NCI-H1105 (cell line): ENCODE measurements at regions not wholly inside any gene's neighbourhood (a gene's known extent, or its start where the extent isn't known, plus 50 kb on each side); places are given as distances from the start of the nearest gene placed in this dataset.

Source experiments
- DNase-seq: peaks from one replicate; lab custom pipeline; 2025; lab: John Stamatoyannopoulos, UW

DNA sequence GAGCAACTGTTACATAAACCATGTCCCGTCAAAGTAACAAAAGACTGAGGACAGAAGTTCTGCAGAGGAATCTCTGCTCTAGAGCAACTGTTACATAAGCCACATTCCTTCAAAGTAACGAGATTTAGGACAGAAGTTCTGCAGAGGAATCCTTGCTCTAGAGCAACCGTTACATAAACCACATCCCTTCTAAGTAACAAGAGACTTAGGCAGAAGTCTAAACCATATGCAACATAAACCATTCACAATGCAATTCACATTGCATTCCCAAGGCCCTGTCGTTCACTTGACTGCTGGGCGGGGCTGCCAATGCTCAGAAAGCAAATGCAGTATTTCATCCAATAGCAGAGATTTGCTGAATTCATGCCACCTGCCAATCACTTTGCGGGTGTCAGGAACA is 124.4 kb upstream of the PUDP start:
- no peak for DNase-seq

DNA sequence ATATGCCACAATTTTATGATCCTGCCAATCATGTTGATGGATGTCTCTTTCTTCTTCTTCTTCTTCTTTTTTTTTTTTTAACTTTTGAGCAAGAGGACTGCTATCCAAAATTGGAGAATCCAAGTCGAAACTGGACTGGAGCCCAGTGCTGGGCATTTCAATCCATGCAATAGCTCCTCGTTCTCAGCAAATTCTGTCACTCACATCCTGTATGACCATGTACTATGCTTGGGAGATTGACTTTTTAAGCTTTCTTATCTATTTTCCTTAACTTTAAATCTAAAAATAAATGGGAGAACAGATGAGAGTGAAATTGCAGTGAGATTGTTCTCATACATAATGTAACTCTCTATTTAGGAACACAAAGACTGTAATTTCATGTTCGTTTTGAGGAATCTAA is 123.0 kb upstream of the PUDP start:
- DNase-seq, result no peak

DNA sequence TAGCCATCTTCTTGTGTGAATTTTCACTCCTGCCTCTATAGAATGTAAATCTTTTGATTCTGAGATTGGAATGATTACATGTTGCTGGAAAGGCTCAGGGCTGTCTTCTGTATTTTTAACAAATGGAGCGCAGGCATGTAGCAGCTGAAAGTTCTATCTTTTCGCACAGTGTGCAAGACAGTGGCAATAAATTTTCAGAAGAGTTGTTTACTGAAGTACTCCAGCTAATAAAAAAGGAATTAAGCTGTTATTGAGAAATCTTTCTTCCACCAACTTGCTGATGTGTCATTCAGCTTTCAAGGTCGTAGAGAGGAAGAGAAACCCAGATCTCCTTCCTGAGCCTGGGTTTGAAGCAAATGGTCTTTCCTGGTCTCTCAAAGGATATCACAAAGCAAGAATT is 122.0 kb upstream of the PUDP start:
- no peak for DNase-seq

DNA sequence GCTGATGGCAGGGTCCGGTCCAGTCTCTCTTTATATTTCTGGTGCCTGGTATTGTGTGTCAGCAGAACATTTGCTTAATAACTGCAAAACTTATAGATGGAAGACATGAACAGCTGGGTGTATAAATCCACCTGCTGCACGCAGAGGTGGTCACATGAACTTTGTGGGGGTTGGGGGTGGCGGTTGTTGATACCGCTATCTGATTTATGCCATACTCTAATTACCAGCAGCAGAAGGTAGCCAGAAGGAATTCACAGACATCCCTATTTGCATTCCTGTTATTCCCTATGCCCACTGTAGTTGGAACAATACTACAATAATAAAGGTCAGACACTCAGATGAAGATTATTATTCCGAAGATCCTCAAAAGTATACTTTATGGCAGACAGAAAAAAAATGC is 121.6 kb upstream of the PUDP start:
- no peak for DNase-seq

DNA sequence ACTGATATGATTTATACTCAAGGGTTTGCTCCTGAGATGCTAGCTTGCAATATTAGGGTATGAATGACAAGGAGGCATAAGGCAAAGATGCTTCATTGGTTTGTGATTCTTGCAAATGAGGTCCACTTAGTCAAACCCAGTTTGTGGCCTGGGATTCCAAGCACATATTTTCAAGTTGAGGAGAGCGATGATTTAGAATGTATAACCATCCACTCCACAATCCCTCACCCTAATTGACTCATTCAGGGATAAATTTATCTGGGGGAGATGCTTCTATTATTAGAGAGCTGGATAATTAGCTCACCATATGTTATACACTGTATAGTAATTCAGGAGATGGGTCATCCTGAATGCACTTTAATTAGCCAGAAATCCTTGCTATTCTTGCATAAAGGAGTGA is 118.3 kb upstream of the PUDP start:
- DNase-seq, result no peak

DNA sequence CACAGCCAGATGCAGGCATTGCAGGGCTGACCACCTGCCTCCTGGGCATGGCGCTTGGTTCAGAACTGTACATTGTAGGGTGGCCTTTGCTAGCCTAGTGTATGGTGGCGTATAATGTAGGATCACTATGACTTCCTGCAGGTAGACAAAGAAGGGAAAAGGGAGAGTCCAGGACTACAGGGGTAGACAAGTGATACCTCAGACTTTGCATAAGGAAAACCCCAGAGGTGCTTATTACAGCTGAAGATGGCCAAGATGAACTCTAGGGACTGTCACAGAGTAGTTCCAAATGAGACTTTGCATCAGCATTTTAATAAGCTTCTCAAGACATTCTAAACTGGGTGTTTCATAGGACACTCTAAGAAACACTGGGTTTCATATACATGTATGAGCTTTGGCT is 116.4 kb upstream of the PUDP start:
- DNase-seq, result no peak

DNA sequence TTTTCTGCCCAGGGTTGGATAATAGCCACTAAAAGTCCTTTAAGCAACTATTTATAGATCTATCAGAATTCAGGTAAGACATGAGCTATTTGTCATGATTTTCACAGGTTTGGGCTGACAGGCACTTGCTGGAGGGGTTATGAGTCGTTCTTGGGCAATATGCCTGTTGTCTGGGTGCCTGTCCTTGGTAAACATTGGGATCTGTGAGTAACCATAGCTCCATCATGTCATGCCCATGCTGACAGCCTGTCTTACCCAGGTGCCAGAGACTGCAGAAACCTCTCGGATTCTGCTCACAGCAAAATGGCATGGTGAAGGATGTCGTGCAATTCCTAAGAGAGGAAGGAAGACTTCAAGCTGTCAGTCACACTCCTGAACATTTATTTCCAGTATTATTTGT is 116.0 kb upstream of the PUDP start:
- DNase-seq, result no peak

DNA sequence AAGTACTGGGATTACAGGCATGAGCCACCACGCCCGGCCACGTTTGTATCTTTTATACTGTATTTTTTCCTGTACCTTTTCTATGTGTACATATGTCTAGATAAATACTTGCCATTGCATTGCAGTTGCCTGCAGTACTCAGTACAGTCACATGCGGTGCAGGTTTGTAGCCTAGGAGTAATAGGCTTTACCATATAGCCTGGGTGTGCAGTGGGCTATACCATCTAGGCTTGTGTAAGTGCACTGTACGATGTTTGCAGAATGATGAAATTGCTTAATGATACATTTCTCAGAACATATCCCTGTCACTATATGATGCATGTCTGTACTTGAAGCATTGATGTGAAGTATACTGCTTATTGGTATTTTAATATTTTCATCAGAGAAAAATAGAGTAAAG is 115.4 kb upstream of the PUDP start:
- DNase-seq, result no peak

DNA sequence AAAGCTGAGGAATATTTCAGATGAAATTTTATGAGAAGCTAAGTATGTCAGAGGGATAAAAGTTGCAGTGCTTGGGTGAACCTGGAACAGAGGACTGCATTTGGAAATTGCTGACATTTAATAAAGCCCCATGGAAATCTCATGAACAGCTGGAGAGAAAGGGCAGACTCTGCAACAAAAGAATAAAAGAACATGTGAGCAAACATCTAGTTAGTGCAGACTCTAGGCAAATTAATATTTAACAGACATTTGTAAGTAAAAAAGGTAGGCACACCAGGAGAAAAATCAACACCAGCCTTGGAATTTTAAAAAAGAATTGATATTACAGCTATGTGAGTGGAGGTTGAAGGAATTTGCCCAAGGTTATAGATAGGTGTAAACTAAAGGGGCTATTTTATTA is 114.6 kb upstream of the PUDP start:
- no peak for DNase-seq

DNA sequence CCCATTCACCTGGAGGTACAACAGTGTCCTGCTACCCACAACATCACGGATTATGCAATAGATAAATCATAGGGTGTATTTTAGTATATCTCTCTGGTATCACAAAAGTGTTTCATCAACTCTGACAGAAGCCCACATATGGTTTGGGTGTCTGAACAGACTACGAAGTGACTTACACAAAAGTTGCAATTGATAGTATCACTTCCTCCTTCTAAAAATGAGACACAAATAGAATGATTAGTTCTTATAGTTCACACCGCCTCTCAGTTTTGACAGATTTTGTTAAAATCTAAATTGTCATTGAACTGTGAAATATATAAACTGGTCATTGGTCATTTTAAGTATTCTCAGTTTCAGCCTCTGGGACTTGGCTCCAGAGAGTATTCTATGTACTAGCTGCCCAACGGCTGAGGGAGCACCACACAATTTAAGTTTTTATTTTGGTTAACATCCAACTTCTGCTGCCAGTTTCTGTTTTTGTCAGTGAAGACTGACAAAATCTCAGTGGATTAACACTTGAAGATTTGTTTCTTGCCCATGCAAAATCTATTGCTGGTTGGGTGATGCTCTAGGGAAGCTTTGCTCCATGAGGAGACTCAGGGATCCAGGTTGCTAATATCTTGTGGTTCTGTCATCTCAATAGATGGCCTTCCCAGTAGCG is 113.8 kb upstream of the PUDP start:
- DNase-seq, result no peak

DNA sequence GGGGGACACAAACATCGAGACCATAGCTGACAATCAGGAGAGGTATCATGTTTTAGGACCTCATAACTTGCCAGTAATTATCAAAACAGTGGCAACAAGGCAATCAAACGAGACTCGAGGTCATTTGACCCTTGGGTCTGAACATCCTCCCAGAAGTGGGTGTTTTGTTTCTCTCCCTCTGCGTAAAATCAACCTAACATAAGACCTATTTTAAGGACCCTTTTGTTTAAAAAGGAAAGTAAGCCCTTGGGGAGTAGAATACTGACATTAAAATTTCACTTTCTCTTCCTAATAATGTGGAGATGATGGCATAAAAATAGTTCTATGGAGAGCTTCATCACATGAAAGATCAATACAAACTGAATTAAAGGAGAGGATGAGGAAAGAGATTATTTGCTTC is 106.2 kb upstream of the PUDP start:
- no peak for DNase-seq

DNA sequence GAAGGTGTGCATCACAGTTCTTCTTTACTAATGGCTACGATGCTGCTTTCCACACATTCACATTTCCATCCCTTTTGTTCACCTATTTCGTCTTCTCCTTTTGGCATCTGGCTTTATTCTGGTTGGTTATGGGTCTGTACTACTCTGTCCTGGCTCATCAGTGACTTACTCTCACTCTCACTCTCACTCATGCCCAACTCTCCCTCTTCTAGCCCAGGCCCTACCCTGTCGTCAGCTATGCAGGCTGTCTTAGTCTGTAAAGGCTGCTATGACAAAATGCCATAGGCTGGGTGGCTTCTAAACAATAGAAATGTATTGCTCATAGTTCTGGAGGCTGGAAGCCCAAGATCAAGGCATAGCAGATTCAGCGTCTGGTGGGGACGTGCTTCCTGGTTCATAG is 105.6 kb upstream of the PUDP start:
- DNase-seq, result no peak

DNA sequence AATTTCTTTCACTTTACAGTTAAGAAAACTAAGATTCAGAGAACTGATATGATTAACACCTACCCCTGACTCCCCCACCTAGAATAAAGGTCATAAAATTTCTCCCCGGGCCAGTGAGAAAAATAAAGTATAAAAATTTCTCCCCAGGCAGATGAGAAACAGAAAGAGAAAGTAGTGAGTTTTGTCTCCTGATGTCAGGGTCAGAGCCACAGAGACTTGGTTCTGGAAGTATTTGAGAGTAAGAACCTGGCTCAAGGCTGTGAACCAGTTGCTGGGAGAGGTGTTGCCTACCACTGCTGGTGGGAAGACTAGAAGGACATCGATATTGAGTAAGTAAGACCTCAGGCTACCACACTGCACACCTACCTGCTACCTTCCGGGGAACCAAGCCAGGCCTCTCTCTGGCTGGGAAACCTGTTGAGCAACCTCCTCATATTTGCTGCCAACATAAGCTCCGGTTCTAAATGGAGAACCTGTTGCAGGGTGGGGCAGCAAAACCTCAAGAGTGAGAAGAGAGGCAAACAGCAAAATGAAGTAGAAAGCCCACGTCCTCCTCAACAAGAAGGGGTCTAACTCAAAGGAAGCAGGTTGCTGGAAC is 104.2 kb upstream of the PUDP start:
- DNase-seq, result no peak

DNA sequence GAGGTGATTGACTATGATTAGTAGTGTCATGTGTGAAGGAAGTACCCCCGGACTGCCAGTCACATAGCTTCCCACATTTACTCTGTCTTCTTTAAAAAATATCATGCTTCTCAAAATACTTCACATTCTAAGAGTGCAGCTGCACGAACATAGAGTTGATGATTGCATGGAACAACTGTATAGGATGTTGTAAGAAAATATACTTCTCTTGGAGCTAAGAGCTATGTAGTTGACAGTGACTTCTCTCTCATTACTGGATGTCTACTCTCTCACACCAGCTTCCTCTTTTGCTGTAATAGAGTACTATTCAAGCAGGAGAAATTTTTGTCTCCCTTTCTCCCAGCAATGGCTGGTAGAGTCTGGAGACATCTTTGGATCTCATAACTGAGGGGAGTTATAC is 99.4 kb upstream of the PUDP start:
- DNase-seq, result no peak

DNA sequence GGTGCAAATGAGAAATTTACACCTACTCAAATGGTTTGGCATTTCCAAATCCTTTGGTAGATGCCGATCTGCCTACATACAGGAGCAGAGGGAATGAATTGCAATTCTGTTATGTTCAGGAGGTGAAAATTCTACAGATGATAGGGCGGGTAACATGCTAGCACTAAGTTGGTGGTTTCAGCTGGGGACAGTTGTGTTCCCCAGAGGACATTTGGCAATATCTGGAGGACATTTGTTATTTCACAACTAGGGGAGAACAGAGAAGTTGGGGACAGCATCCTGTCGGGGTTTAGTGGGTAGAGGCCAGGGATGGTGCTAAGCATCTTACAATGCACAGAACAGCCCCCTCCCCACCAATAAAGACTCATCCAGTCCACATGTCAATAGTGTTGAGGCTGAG is 96.5 kb upstream of the PUDP start:
- DNase-seq, result no peak

DNA sequence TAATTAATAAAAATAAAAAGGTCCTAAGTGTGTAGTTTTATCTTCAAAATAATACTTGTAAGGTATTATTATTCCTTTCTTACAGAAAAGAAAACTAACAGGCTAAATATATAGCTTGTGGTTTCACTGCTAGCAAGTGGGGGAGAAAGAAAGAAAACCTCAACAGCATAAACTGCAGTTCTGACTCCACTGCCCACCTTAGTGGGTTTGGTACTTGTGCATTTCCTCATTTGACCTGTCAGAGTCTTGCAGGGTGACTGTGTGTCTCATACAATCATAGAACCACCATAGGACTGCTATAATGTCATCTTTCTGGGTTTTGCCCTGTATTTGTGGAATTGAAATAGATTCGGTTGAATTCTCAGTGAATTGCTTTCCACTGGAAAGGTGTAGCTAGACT is 94.7 kb upstream of the PUDP start:
- DNase-seq, result no peak

DNA sequence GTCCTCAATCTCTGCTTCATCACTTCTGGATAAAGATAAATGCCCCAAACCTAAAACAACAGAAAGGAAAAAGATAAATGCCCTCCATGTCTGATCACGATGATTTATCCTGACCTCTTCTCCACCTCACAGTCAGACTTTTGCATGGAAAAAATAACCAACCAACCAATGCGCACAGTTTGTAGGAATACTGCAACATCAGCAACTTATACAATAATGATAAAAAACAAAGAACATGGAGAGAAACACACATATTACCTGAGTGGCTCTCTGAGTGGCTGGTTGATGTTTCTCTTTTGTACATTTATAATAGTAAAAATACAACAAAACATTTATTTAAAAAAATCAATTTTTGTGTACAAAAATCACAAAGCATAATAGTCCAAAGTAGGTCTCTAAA is 93.0 kb upstream of the PUDP start:
- DNase-seq, result no peak

DNA sequence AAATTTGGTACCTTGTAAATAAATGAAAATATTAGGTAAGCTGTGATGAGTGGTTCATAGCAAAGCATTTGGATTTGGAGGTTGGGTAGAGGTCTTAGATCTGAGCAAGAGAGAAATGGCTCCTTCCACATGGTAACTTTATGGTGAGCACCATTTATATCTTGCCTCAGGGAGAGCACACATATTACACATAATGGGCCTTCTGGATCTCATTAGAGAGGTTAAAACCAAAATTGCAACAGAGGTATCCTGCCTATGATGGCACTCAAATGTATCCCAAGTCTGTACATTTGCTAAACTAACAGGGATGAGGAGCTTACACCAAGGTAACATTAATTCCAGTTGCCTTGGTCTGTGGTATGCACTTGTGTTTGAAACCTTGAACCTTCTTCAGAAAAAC is 87.1 kb upstream of the PUDP start:
- no peak for DNase-seq

DNA sequence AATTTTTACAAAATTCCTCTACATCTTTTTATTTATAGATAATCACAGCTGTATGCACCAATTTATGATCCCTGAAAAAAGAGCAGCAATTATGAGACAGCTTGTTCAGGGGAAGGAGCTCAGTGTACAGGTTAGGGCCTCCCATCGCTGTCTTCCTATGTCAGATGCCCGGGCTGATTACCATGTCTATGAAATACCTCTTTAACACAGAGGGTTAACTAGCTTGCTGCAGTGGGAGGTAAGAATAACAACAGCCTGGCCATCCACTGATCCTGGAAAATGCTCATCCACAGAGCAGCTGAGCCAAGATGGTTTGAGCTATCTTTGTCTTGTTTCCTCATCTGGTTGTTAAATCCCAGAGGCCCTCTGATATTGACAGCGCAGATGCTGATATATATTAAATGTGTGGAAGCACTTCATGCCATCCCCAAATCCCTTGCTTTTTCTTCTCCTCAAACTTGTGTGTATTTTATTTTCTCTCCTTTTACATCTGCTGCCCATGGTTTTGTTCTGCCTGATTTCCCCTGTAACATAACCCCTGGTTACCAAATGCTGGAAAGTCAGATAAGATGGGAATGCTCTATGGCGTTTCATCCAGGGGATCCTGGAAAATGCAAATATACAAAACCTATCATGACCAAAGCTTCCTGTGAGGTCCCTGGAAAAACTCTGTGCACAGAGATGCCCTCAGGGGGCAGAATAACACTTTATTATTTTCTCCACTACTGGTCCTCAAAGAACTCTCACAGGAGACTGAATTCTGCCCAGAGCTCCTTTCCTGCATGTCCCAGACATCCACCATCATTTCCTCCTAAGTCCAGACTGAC is 85.8 kb upstream of the PUDP start:
- DNase-seq, result no peak

DNA sequence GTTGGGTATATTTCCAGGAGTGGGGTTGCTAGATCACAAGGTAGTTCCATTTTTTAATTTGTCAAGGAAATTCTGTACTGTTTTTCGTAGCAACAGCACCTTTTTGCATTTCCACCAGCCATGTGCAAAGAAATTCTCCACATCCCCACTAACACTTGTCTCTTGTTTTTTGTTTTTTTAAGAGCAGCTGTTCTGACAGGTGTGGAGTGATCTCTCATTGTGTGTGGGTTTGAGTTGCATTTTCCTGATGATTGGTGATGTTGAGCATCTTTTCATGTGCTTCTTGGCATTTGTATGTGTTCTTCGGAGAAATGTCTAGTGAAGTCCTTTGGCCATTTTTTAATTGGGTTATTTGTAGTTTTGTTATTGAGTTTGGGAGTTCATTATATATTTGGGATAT is 80.3 kb upstream of the PUDP start:
- no peak for DNase-seq

DNA sequence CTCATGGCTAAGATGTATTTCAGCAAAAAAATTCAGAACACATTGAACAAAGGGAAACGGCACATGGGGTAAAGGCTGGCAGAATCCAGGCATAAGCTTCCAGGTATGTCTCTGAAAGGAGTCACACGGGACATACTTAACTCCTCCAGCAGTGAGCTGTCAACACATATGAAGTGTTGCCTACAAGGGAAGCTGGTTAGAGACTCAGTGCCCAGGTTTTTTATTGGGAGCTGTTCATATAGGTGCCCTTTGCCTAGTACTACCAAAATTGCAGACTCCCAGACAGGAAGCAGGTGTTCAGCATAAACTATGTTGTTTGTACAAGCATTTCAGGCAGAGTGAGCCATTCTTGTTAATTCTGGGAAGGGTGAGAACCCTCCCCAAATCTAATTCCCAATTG is 77.4 kb upstream of the PUDP start:
- no peak for DNase-seq

DNA sequence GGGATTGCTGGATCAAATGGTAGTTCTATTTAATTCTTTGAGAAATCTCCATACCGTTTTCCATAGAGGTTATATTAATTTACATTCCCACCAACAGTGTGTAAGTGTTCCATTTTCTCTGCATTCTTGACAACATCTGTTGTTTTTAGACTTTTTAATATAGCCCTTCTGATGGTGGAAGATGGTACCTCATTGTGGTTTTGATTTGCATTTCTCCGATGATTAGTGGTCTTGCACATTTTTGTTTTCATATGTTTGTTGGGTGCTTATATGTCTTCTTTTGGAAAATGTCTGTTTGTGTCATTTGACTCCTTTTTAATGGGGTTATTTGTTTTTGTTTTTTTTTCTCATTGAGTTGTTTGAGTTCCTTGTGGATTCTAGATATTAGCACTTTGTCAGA is 75.3 kb upstream of the PUDP start:
- no peak for DNase-seq

DNA sequence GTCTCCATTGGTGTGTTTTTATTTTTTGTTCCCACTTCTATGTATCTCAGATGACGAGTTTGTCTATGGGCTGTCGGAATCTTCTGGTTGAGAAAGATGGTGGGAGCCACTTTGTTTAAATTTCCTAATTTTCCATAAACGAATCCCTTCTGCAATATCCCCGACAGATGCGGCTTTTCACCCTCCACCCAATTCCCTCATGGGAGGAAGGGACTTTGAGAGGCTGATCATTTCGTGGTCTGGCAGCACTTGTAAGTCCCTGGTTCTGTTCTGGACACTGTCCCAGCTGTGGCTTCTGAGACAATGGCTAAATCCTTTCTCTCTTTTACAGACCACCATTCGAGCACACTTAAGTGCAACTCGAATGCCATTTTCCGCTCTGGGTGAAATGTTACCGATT is 72.2 kb upstream of the PUDP start:
- no peak for DNase-seq
